ENCODE measurements at regions not wholly inside any gene's neighbourhood (a gene's known extent, or its start where the extent isn't known, plus 50 kb on each side); places are given as distances from the start of the nearest gene placed in this dataset.

DNA sequence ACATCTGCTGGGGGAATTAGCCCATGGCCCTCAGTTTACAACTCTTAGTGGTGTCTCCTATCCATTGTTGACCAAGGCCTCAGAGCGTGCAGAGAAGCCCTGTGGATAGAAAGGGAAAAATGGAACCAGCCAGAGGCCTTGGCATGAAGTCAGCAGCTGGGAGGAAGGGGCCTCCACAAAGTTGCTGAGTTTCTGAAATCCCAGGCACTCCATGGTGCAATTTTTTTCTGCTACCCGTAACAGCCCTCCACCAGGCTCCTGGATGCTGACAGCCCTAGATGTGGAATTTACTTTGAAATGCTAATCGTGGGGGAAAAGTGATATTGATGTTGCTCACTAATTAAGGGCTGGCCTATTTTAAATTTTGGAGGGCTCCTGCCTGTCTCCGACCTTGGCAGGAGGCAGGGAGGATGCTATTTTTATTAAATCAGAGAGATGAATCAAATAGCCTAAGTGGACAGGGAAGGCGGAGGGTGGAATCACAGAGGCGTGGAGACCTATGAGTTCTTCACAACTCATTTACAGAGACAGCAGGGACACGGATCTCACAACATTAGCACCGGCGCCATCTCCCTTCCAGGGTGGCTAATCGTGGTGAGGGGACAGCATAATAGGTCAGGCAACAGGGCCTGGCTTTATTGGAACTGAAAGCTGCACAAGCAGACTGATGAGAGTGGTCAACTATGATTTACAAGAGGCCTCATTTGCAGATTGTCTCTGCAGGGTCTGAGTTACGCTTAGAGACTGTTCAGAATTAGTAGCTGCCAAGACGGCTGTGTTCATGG lies 99.8 kb upstream of the WSCD2 start:
- H3K36me3 ChIP-seq (ENCODE audit: control insufficient read depth in 1 of 2, insufficient read depth in 2 of 2, low read length in 2 of 2): no peaks in the 10 kb centered on the region
- H4K20me1 ChIP-seq (ENCODE audit: insufficient read depth): no peaks in the 10 kb centered on the region
- no peak for DNase-seq (ENCODE audit: low read depth, low spot score)
- ChIA-PET RAD21 (ENCODE audit: low non-redundant PET in 1 of 2, low total read pairs in 2 of 2, uncharacterized antibody in 2 of 2, unreplicated experiment in 2 of 2) (no interaction called here), CTCF (no interaction called here), POLR2A (no interaction called here)
- intact Hi-C loops (cut with micrococcal nuclease): no loop called here
- H3K9ac ChIP-seq (ENCODE audit: low read length): no peak overlapping the region
- H3K4me1 ChIP-seq (ENCODE audit: control insufficient read depth in 1 of 2, insufficient read depth in 2 of 2, low read length in 2 of 2): no peaks in the 10 kb centered on the region
- no peak overlapping the region for H3K4me2 ChIP-seq (ENCODE audit: low read length)
- no peak overlapping the region for H2AFZ ChIP-seq (ENCODE audit: low read depth, low read length, poor library complexity, severe bottlenecking)
- no peak overlapping the region for H3K4me3 ChIP-seq (replicated peaks in 1 of 2; ENCODE audit: low read depth in 1 of 2, low read length in 2 of 2)
- H3K79me2 ChIP-seq (ENCODE audit: insufficient read depth, low read length): no peaks in the 10 kb centered on the region
- BruUV-seq (replicated peaks): no TSS peak
- no peak overlapping the region for H3K27ac ChIP-seq (ENCODE audit: low read depth, low read length)
- TF ChIP-seq EZH2phosphoT487 (IDR thresholded peaks at IDR 0.05; ENCODE audit: borderline replicate concordance) (no peak), FOSL1 (IDR thresholded peaks at IDR 0.05; ENCODE audit: low read depth) (no peak), EZH2 (IDR thresholded peaks at IDR 0.05) (no peak), JUND (IDR thresholded peaks at IDR 0.05) (no peak), YY1 (IDR thresholded peaks at IDR 0.05; ENCODE audit: extremely low read depth, insufficient replicate concordance, low read depth, low read length) (no peak), RAD21 (IDR thresholded peaks at IDR 0.05; ENCODE audit: low read depth) (no peak), ZFX (IDR thresholded peaks at IDR 0.05) (no peak), ATF3 (IDR thresholded peaks at IDR 0.05) (no peak), ZNF274 (IDR thresholded peaks at IDR 0.05; ENCODE audit: low read depth, low read length) (no peak), SIN3A (IDR thresholded peaks at IDR 0.05; ENCODE audit: low read depth) (no peak)
- peaks cover 34% of the 10 kb centered on the region for H3K27me3 ChIP-seq (ENCODE audit: insufficient read depth, low read length)
- no peak for ATAC-seq
- H3K9me2 ChIP-seq (ENCODE audit: insufficient read depth): no peaks in the 10 kb centered on the region
- no peaks in the 10 kb centered on the region for H3K9me3 ChIP-seq (ENCODE audit: control insufficient read depth in 1 of 2, insufficient read depth in 1 of 2, low read depth in 1 of 2, low read length in 2 of 2)

GRCh38 chr12:108033090-108033489 lies 96.0 kb upstream of the WSCD2 start:
- BruUV-seq (replicated peaks): no TSS peak
- intact Hi-C loops (cut with micrococcal nuclease): no loop called here
- no peak for DNase-seq (ENCODE audit: low read depth, low spot score)
- Histone ChIP-seq H3K4me2 (ENCODE audit: low read length) (no peak overlapping the region), H3K79me2 (ENCODE audit: insufficient read depth, low read length) (no peaks in the 10 kb centered on the region), H3K9ac (ENCODE audit: low read length) (no peak overlapping the region), H3K4me1 (ENCODE audit: control insufficient read depth in 1 of 2, insufficient read depth in 2 of 2, low read length in 2 of 2) (no peaks in the 10 kb centered on the region), H3K27ac (ENCODE audit: low read depth, low read length) (no peak overlapping the region), H3K9me2 (ENCODE audit: insufficient read depth) (no peaks in the 10 kb centered on the region), H4K20me1 (ENCODE audit: insufficient read depth) (no peaks in the 10 kb centered on the region), H2AFZ (ENCODE audit: low read depth, low read length, poor library complexity, severe bottlenecking) (no peak overlapping the region), H3K36me3 (ENCODE audit: control insufficient read depth in 1 of 2, insufficient read depth in 2 of 2, low read length in 2 of 2) (no peaks in the 10 kb centered on the region), H3K9me3 (ENCODE audit: control insufficient read depth in 1 of 2, insufficient read depth in 1 of 2, low read depth in 1 of 2, low read length in 2 of 2) (no peaks in the 10 kb centered on the region), H3K27me3 (ENCODE audit: insufficient read depth, low read length) (peaks cover 38% of the 10 kb centered on the region), H3K4me3 (replicated peaks in 1 of 2; ENCODE audit: low read depth in 1 of 2, low read length in 2 of 2) (no peak overlapping the region)
- ChIA-PET CTCF (no interaction called here), POLR2A (no interaction called here), RAD21 (ENCODE audit: low non-redundant PET in 1 of 2, low total read pairs in 2 of 2, uncharacterized antibody in 2 of 2, unreplicated experiment in 2 of 2) (no interaction called here)
- no peak for ATAC-seq
- TF ChIP-seq, protein P1, sequence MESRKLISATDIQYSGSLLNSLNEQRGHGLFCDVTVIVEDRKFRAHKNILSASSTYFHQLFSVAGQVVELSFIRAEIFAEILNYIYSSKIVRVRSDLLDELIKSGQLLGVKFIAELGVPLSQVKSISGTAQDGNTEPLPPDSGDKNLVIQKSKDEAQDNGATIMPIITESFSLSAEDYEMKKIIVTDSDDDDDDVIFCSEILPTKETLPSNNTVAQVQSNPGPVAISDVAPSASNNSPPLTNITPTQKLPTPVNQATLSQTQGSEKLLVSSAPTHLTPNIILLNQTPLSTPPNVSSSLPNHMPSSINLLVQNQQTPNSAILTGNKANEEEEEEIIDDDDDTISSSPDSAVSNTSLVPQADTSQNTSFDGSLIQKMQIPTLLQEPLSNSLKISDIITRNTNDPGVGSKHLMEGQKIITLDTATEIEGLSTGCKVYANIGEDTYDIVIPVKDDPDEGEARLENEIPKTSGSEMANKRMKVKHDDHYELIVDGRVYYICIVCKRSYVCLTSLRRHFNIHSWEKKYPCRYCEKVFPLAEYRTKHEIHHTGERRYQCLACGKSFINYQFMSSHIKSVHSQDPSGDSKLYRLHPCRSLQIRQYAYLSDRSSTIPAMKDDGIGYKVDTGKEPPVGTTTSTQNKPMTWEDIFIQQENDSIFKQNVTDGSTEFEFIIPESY (IDR thresholded peaks at IDR 0.05; ENCODE audit: extremely low read depth, insufficient replicate concordance, low read length): no peak
- TF ChIP-seq JUND (IDR thresholded peaks at IDR 0.05) (no peak), RAD21 (IDR thresholded peaks at IDR 0.05; ENCODE audit: low read depth) (no peak), SP1 (IDR thresholded peaks at IDR 0.05; ENCODE audit: low read depth) (no peak), ZFX (IDR thresholded peaks at IDR 0.05) (no peak), CEBPB (IDR thresholded peaks at IDR 0.05; ENCODE audit: low read depth) (no peak), ELF1 (IDR thresholded peaks at IDR 0.05; ENCODE audit: borderline replicate concordance, low read depth) (no peak), CBX3 (IDR thresholded peaks at IDR 0.05; ENCODE audit: low read depth) (no peak), ATF3 (IDR thresholded peaks at IDR 0.05) (no peak), YY1 (IDR thresholded peaks at IDR 0.05; ENCODE audit: extremely low read depth, insufficient replicate concordance, low read depth, low read length) (no peak)

Data from HCT116 (cell line).